ENCODE measurements at regions not wholly inside any gene's neighbourhood (a gene's known extent, or its start where the extent isn't known, plus 50 kb on each side); places are given as distances from the start of the nearest gene placed in this dataset.
"Not testable (repeated sequence)": the region's sequence is repeated elsewhere in the genome, so short reads cannot be mapped to it uniquely, and the experiment has no call there.

- no peak overlapping the region for H3K4me3 Mint-ChIP-seq
- no peaks in the 10 kb centered on the region for H3K27me3 Mint-ChIP-seq (ENCODE audit: low read depth)
- no peaks in the 10 kb centered on the region for H3K36me3 Mint-ChIP-seq (ENCODE audit: insufficient read depth)
- peaks cover 13% of the 10 kb centered on the region for H3K9me3 Mint-ChIP-seq
- ATAC-seq, result no peak
- no peaks in the 10 kb centered on the region for H3K4me1 Mint-ChIP-seq (ENCODE audit: low read depth)
- no peak for DNase-seq
Observed at GRCh38 chr6:76876922-76877553, 586.3 kb downstream of the HTR1B start.

- H3K9me3 Mint-ChIP-seq, result peaks cover 12% of the 10 kb centered on the region
- not testable (repeated sequence) for H3K36me3 Mint-ChIP-seq (ENCODE audit: insufficient read depth); H3K27me3 Mint-ChIP-seq (ENCODE audit: low read depth); H3K4me1 Mint-ChIP-seq (ENCODE audit: low read depth); DNase-seq; ATAC-seq; H3K4me3 Mint-ChIP-seq
Observed at GRCh38 chr6:76876430-76876829, 586.9 kb downstream of the HTR1B start.

- no peak overlapping the region for H3K4me3 Mint-ChIP-seq
- H3K9me3 Mint-ChIP-seq, result peaks cover 13% of the 10 kb centered on the region
- H3K27me3 Mint-ChIP-seq (ENCODE audit: low read depth), result no peaks in the 10 kb centered on the region
- no peak for ATAC-seq
- H3K36me3 Mint-ChIP-seq (ENCODE audit: insufficient read depth), result no peaks in the 10 kb centered on the region
- H3K4me1 Mint-ChIP-seq (ENCODE audit: low read depth), result no peaks in the 10 kb centered on the region
- no peak for DNase-seq
Observed at GRCh38 chr6:76867182-76867581, 596.1 kb downstream of the HTR1B start.

GRCh38 chr6:76866091-76866915 is 597.0 kb downstream of the HTR1B start:
- no peaks in the 10 kb centered on the region for H3K4me1 Mint-ChIP-seq (ENCODE audit: low read depth)
- peaks cover 13% of the 10 kb centered on the region for H3K9me3 Mint-ChIP-seq
- no peak for DNase-seq
- H3K27me3 Mint-ChIP-seq (ENCODE audit: low read depth), result no peaks in the 10 kb centered on the region
- H3K36me3 Mint-ChIP-seq (ENCODE audit: insufficient read depth), result no peaks in the 10 kb centered on the region
- H3K4me3 Mint-ChIP-seq, result no peak overlapping the region
- ATAC-seq, result no peak

DNA sequence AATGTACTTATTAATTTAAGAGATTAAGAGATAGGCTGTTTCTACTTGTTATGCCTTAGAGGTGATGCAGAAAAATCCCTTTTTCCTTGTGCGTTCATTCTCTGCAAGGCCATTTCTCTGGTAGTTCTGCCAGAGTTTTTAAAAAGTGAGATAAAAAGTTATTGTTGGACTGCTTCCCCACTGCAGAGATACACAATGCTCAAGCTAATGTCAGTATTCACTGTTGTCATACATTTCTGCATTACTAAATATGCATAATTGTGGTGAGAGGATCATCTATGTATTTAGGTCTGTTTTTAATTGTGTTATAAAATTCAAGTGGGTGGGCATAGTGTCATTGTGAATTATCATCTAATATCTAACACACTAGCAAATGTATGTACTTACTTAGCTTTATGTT is 600.4 kb downstream of the HTR1B start:
- H3K27me3 Mint-ChIP-seq (ENCODE audit: low read depth), result no peaks in the 10 kb centered on the region
- no peak overlapping the region for H3K4me3 Mint-ChIP-seq
- ATAC-seq, result no peak
- H3K9me3 Mint-ChIP-seq, result peaks cover 4% of the 10 kb centered on the region
- no peaks in the 10 kb centered on the region for H3K4me1 Mint-ChIP-seq (ENCODE audit: low read depth)
- H3K36me3 Mint-ChIP-seq (ENCODE audit: insufficient read depth), result no peaks in the 10 kb centered on the region
- DNase-seq, result no peak

DNA sequence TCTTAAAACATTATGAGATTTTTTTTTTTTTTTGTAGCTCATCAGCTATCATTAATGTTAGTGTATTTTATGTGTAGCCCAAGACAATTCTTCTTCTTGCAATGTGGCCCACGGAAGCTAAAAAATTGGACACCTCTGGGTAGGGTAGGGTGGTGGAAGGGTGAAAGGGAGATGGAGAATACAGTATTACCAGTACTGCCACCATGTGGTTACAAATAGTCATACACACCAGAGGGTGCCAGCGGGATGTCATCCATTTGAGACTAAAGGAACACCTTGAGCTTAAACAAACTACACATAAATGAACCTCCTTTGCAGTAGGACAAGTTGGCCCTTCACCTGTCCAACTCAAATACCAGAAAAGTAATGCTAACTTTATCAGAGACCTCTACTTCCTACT is 601.9 kb downstream of the HTR1B start:
- no peaks in the 10 kb centered on the region for H3K27me3 Mint-ChIP-seq (ENCODE audit: low read depth)
- ATAC-seq (no peak), DNase-seq (no peak)
- no peak overlapping the region for H3K4me3 Mint-ChIP-seq
- no peaks in the 10 kb centered on the region for H3K4me1 Mint-ChIP-seq (ENCODE audit: low read depth)
- H3K9me3 Mint-ChIP-seq, result peaks cover 4% of the 10 kb centered on the region
- H3K36me3 Mint-ChIP-seq (ENCODE audit: insufficient read depth), result no peaks in the 10 kb centered on the region

- H3K27me3 Mint-ChIP-seq (ENCODE audit: low read depth), result no peaks in the 10 kb centered on the region
- H3K36me3 Mint-ChIP-seq (ENCODE audit: insufficient read depth), result no peaks in the 10 kb centered on the region
- no peaks in the 10 kb centered on the region for H3K4me1 Mint-ChIP-seq (ENCODE audit: low read depth)
- no peak for ATAC-seq
- no peak for DNase-seq
- H3K4me3 Mint-ChIP-seq, result no peak overlapping the region
- peaks cover 4% of the 10 kb centered on the region for H3K9me3 Mint-ChIP-seq
Observed at GRCh38 chr6:76856065-76856464, 607.2 kb downstream of the HTR1B start.

DNA sequence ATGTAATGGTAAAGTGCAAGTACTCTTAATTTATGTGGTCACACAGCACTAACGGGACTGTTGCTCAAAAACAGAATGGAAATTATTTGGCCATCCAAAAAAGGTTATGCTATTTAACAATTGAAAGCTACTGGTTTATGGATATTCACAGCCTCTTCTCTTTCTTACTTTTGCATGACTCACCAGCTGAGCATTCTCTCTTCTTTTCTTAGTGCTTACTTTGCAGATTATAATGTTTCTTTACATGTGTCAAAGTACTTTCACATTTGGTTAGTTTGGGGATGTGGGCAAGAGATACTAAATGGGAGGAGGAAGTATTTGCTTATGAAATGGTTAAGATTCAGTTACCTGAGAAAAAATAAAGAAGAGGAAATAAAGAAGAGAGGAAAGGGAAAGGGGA is 610.5 kb downstream of the HTR1B start:
- no peaks in the 10 kb centered on the region for H3K27me3 Mint-ChIP-seq (ENCODE audit: low read depth)
- no peaks in the 10 kb centered on the region for H3K4me1 Mint-ChIP-seq (ENCODE audit: low read depth)
- no peak overlapping the region for H3K4me3 Mint-ChIP-seq
- DNase-seq (no peak), ATAC-seq (no peak)
- no peaks in the 10 kb centered on the region for H3K36me3 Mint-ChIP-seq (ENCODE audit: insufficient read depth)
- peaks cover 4% of the 10 kb centered on the region for H3K9me3 Mint-ChIP-seq

GRCh38 chr6:76849274-76849970 is 613.9 kb downstream of the HTR1B start:
- not testable (repeated sequence) for ATAC-seq; H3K4me1 Mint-ChIP-seq (ENCODE audit: low read depth); H3K4me3 Mint-ChIP-seq; DNase-seq; H3K36me3 Mint-ChIP-seq (ENCODE audit: insufficient read depth); H3K27me3 Mint-ChIP-seq (ENCODE audit: low read depth)
- H3K9me3 Mint-ChIP-seq, result peaks cover 19% of the 10 kb centered on the region

DNA sequence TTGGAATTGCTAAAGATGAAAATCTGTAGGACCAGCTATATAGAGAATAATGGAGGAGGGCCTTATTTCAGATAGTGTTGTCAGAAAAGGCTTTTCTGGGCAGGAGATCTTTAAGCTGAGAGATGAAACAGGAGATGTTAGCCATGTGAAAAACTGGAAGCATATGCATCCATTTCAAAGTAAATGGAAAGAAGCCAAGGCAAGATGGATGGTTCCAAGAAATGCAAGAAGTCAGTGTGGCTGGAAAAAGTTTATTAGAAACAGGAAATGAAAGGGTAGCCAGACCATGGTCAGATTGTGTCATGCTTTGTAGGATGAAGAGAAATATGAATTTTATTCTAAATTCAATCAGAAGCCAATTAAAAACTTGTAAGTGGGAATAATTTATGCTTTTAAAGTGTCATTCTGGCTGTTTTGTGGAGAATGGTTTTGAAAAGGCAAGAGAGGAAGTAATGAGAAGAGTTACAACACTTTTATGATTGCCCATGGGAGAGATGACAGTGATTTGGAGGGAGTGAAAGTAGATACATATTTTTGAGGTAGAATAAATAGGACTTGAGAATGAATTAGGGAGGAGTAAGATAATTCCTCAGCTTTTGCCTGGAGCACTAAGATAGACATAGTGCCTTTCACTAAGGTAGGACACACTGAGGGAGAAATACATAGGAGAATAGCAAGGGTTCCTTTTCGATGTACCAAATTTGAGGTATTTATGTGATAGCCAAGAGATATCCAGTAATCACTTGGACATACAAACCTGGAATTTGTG is 620.1 kb downstream of the HTR1B start:
- ATAC-seq (no peak), DNase-seq (no peak)
- Mint-ChIP-seq H3K27me3 (ENCODE audit: low read depth) (no peaks in the 10 kb centered on the region), H3K36me3 (ENCODE audit: insufficient read depth) (no peaks in the 10 kb centered on the region), H3K9me3 (peaks cover 24% of the 10 kb centered on the region), H3K4me1 (ENCODE audit: low read depth) (no peaks in the 10 kb centered on the region), H3K4me3 (no peak overlapping the region)

DNA sequence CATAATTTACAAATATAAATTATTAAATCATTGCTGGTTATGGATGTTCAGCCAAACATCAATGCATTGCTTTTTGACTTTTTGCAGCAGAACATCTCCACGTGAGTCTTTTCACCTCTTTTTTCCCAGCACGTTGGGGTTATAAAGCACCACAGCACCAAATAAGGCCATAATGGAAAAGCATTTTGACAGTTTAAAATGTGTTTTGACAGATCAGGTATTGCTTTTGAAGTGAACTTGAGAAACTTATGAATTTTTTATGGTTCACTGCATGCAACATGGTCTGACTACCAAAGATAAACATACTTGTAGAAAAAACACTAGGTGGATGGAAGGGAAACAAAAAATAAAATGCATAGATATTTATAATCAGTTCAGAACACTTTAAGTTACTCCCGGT is 622.4 kb downstream of the HTR1B start:
- DNase-seq, result no peak
- no peaks in the 10 kb centered on the region for H3K4me1 Mint-ChIP-seq (ENCODE audit: low read depth)
- no peaks in the 10 kb centered on the region for H3K27me3 Mint-ChIP-seq (ENCODE audit: low read depth)
- ATAC-seq, result no peak
- H3K4me3 Mint-ChIP-seq, result no peak overlapping the region
- no peaks in the 10 kb centered on the region for H3K36me3 Mint-ChIP-seq (ENCODE audit: insufficient read depth)
- H3K9me3 Mint-ChIP-seq, result peaks cover 10% of the 10 kb centered on the region

DNA sequence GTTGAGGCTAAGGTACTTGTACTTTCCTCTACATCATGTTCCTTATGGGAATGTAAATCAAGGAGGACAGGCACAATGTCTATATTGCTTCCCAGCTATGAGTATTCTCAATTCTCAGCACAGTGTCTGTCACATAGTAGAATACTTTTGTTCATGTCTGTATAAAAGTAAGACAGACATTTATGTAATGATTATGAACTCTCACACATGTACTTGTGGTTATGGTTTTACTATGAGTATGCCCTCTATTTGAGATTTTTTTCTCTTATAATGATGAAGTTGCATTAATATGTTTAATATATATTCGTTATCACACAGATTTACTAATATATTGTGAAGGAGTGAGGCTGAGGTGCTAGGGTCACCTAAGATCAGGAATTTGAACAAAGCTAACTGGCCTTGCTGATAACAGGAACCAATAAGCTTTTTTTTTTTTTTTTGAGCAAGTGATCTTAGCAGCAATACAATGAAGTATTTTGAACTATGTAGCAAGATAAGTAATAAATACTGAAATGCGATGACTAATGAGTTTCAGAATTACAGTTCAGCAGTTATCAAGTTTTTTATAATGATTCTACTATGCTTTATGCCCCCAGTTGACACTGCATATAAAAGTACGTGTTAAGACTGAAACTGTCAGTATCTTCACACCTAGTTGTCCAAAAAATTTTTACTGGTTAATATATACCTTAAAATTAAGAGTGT is 623.1 kb downstream of the HTR1B start:
- peaks cover 9% of the 10 kb centered on the region for H3K9me3 Mint-ChIP-seq
- no peaks in the 10 kb centered on the region for H3K27me3 Mint-ChIP-seq (ENCODE audit: low read depth)
- ATAC-seq, result no peak
- H3K4me1 Mint-ChIP-seq (ENCODE audit: low read depth), result no peaks in the 10 kb centered on the region
- no peak overlapping the region for H3K4me3 Mint-ChIP-seq
- no peak for DNase-seq
- no peaks in the 10 kb centered on the region for H3K36me3 Mint-ChIP-seq (ENCODE audit: insufficient read depth)

DNA sequence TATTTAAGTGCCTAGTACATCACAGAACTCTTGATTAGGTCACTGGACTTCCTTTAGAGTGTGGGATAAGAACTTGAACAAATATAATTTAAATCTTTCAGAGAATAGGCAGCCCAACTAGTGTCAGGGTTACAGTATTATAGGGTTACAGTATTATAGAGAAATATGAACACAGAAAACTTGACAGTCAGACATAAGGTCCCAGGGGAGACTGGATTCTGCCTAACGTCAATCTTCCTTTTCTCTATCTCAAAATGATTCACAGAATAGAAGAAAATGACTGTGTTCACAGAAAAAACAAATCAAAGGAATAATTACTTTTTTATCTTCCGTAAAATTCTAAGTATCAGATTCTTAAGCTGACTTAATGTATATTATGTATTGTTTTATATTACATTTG is 623.8 kb downstream of the HTR1B start:
- no peaks in the 10 kb centered on the region for H3K36me3 Mint-ChIP-seq (ENCODE audit: insufficient read depth)

DNA sequence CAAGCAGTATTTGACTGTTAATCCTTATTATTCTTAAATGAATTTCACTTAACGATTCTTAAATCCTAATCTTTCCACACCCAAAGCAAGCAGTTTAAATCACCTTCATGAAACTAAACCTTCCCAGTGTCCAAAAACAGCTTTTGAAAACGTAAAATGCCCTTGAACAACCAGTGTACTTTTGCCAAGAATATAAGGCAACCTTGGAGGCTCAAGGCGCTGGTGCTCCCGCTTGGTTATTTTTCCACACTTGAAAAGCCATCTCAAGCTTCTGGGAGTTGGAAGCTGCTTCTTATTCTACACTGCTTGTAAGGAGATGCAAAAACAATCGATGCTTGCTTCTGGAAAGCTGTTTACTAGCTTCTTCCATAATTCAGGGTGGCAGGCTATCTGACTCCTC is 625.7 kb downstream of the HTR1B start:
- no peaks in the 10 kb centered on the region for H3K36me3 Mint-ChIP-seq (ENCODE audit: insufficient read depth)
- no peak overlapping the region for H3K4me3 Mint-ChIP-seq
- no peak for DNase-seq
- H3K4me1 Mint-ChIP-seq (ENCODE audit: low read depth), result no peaks in the 10 kb centered on the region
- H3K9me3 Mint-ChIP-seq, result peaks cover 4% of the 10 kb centered on the region
- H3K27me3 Mint-ChIP-seq (ENCODE audit: low read depth), result no peaks in the 10 kb centered on the region
- ATAC-seq, result no peak

More for the DNA sequence above, 623.8 kb downstream of the HTR1B start:
- ATAC-seq (no peak), DNase-seq (no peak)
- H3K4me3 Mint-ChIP-seq, result no peak overlapping the region
- no peaks in the 10 kb centered on the region for H3K27me3 Mint-ChIP-seq (ENCODE audit: low read depth)
- H3K9me3 Mint-ChIP-seq, result peaks cover 9% of the 10 kb centered on the region
- no peaks in the 10 kb centered on the region for H3K4me1 Mint-ChIP-seq (ENCODE audit: low read depth)

All from activated T-cell treated with anti-CD3 and anti-CD28 coated beads, Interleukin-2, amount 50 U/mL, for 4 hours (primary cell).